IMR-90 (cell line): ENCODE measurements at regions not wholly inside any gene's neighbourhood (a gene's known extent, or its start where the extent isn't known, plus 50 kb on each side); places are given as distances from the start of the nearest gene placed in this dataset.

ENCODE experiments used
- ATAC-seq: fragments of 200-7000 bp; cut with Tn5 transposase; 2 replicates; pipeline ENCODE4 v1.9.1; 2020; ENCODE audit warnings: low read depth, mild to moderate bottlenecking, moderate library complexity
- BruUV-seq: library from RNA; stranded (reverse); fragments of 400-500 nt; replicated peaks from 2 replicates; lab custom pipeline; 2021; lab: Mats Ljungman, UMichigan
- CTCF ChIA-PET: fragments of 300-600 bp; formaldehyde crosslinking; extraction: SDS; loops from one replicate; lab custom pipeline; 2021; ENCODE audit warnings: antibody characterized with exemption; lab: Yijun Ruan, JAX
- POLR2A ChIA-PET: fragments of 300-600 bp; sonication (Branson Sonifier 250); formaldehyde crosslinking; loops from one replicate; lab custom pipeline; 2022; ENCODE audit warnings: antibody characterized with exemption; ENCODE audit not compliant: unreplicated experiment; lab: Charles Lee
- DNase-seq: peaks from one replicate; pipeline ENCODE4 v3.0.0; 2013
- H2AFZ ChIP-seq: replicated peaks from 2 replicates; pipeline ENCODE3; 2013; ENCODE audit warnings: low read length, mild to moderate bottlenecking; ENCODE audit not compliant: poor library complexity
- H2AK5ac ChIP-seq: 2 replicates; pipeline ENCODE4 v1.6.1; 2013; ENCODE audit warnings: low read depth, low read length, inconsistent platforms
- H2AK9ac ChIP-seq: replicated peaks from 2 replicates; pipeline ENCODE3; 2013; ENCODE audit warnings: mild to moderate bottlenecking, low read depth, low read length, moderate library complexity; ENCODE audit not compliant: poor library complexity
- H2BK120ac ChIP-seq: 2 replicates; pipeline ENCODE4 v1.6.1; 2013; ENCODE audit warnings: low read depth, low read length, inconsistent platforms
- H2BK15ac ChIP-seq: 3 replicates; pipeline ENCODE4 v1.6.1; 2013; ENCODE audit warnings: low read depth, low read length, inconsistent platforms
- H2BK20ac ChIP-seq: 2 replicates; pipeline ENCODE4 v1.6.1; 2013; ENCODE audit warnings: low read depth, mild to moderate bottlenecking, inconsistent platforms, low read length, moderate library complexity
- H2BK5ac ChIP-seq: 2 replicates; pipeline ENCODE4 v1.6.1; 2013; ENCODE audit warnings: mild to moderate bottlenecking, low read depth, low read length, inconsistent platforms; ENCODE audit not compliant: poor library complexity, severe bottlenecking
- H3K14ac ChIP-seq: replicated peaks from 2 replicates; pipeline ENCODE4 v1.6.1; 2013; ENCODE audit warnings: low read depth, low read length, inconsistent platforms
- H3K18ac ChIP-seq: 2 replicates; pipeline ENCODE4 v1.6.1; 2013; ENCODE audit warnings: low read depth, low read length, control low read depth
- H3K23ac ChIP-seq: 2 replicates; pipeline ENCODE4 v1.6.1; 2013; ENCODE audit warnings: low read depth, low read length, inconsistent platforms
- H3K27ac ChIP-seq: 2 replicates; pipeline ENCODE4 v1.5.1; 2013; ENCODE audit warnings: mild to moderate bottlenecking, control low read depth, low read length; ENCODE audit not compliant: insufficient read depth
- H3K27me3 ChIP-seq: 2 replicates; pipeline ENCODE4 v1.6.1; 2013; ENCODE audit warnings: low read length; ENCODE audit not compliant: control insufficient read depth, insufficient read depth
- H3K36me3 ChIP-seq: 2 replicates; pipeline ENCODE4 v1.6.1; 2013; ENCODE audit warnings: low read length, mixed read lengths; ENCODE audit not compliant: control insufficient read depth, insufficient read depth
- H3K4ac ChIP-seq: 2 replicates; pipeline ENCODE4 v1.6.1; 2013; ENCODE audit warnings: low read depth, low read length, inconsistent platforms
- H3K4me1 ChIP-seq: 2 replicates; pipeline ENCODE4 v1.6.1; 2013; ENCODE audit warnings: low read length, mixed read lengths; ENCODE audit not compliant: control insufficient read depth, insufficient read depth
- H3K4me2 ChIP-seq: 2 replicates; pipeline ENCODE4 v1.6.1; 2013; ENCODE audit warnings: low read depth, mild to moderate bottlenecking, control low read depth, low read length, moderate library complexity
- H3K4me3 ChIP-seq: 2 replicates; pipeline ENCODE4 v1.5.1; 2013; ENCODE audit warnings: low read depth, mild to moderate bottlenecking, control low read depth, low read length, moderate library complexity; ENCODE audit not compliant: insufficient read depth
- H3K56ac ChIP-seq: 2 replicates; pipeline ENCODE4 v1.6.1; 2013; ENCODE audit warnings: low read length, inconsistent platforms; ENCODE audit not compliant: insufficient read depth; ENCODE audit errors: extremely low read depth
- H3K79me1 ChIP-seq, 2 experiments: 2 replicates each; pipeline ENCODE4 v1.6.1; 2013; ENCODE audit warnings: low read length in 2 of 2, inconsistent platforms in 1 of 2, low read depth in 1 of 2
- H3K9ac ChIP-seq: 2 replicates; pipeline ENCODE4 v1.6.1; 2013; ENCODE audit warnings: low read depth, low read length, control low read depth
- H3K9me1 ChIP-seq: 2 replicates; pipeline ENCODE4 v1.6.1; 2013; ENCODE audit warnings: low read length, inconsistent platforms; ENCODE audit not compliant: insufficient read depth
- H3K9me3 ChIP-seq: 2 replicates; pipeline ENCODE4 v1.6.1; 2013; ENCODE audit warnings: low read length; ENCODE audit not compliant: control insufficient read depth, insufficient read depth
- H4K20me1 ChIP-seq: 2 replicates; pipeline ENCODE4 v1.6.1; 2013; ENCODE audit warnings: low read length, inconsistent platforms; ENCODE audit not compliant: insufficient read depth
- H4K5ac ChIP-seq: 2 replicates; pipeline ENCODE4 v1.6.1; 2013; ENCODE audit warnings: mild to moderate bottlenecking, low read depth, low read length, control low read depth
- H4K8ac ChIP-seq, 2 experiments: 2 replicates each; pipeline ENCODE4 v1.6.1; 2013; ENCODE audit warnings: low read depth in 2 of 2, low read length in 2 of 2, control low read depth in 1 of 2, inconsistent platforms in 1 of 2
- H4K91ac ChIP-seq: 2 replicates; pipeline ENCODE4 v1.6.1; 2013; ENCODE audit warnings: low read depth, low read length, inconsistent platforms; ENCODE audit not compliant: insufficient read depth
- CEBPB ChIP-seq: IDR thresholded peaks from 2 replicates; pipeline ENCODE4 v1.6.1; 2012; ENCODE audit warnings: low read depth, low read length, improper control_type of control experiment
- RCOR1 ChIP-seq: IDR thresholded peaks from 2 replicates; pipeline ENCODE4 v1.6.1; 2012; ENCODE audit warnings: mild to moderate bottlenecking, low read length, improper control_type of control experiment; ENCODE audit not compliant: insufficient replicate concordance
- SMC3 ChIP-seq: fragments of 150-350 bp; IDR thresholded peaks from 2 replicates; pipeline ENCODE4 v1.6.1; 2016; ENCODE audit warnings: low read depth, mild to moderate bottlenecking, antibody characterized with exemption, low read length, moderate library complexity
- WGBS, 2 experiments: methylation state at CpG; one replicate each; pipeline versions ENCODE4 v1.1.5 to v1.1.7; 2013; ENCODE audit warnings: missing lambda C conversion rate in 2 of 2; ENCODE audit not compliant: insufficient read length in 1 of 2; ENCODE audit errors: extremely low coverage in 2 of 2; 5-methylcytosine and 5-hydroxymethylcytosine counted together
- dilution Hi-C: fragments of 300-500 bp; cut with HindIII; formaldehyde crosslinking; loops from one replicate; pipeline ENCODE4 v1.14.3; 2018; ENCODE audit warnings: low sequenced_read_pairs; ENCODE audit not compliant: unreplicated experiment
- in situ Hi-C: fragments of 300-500 bp; cut with MboI; formaldehyde crosslinking; loops from 3 replicates; pipeline ENCODE4 v1.14.3; 2019; ENCODE audit warnings: low sequenced_read_pairs, inconsistent platforms, mixed read lengths
- intact Hi-C: fragments of 100-400 bp; cut with micrococcal nuclease; formaldehyde crosslinking; loops from 2 replicates; pipeline ENCODE4 v1.10.0; 2022

- H2AK5ac ChIP-seq: no peak overlapping the region
- H3K4me1 ChIP-seq: no peaks in the 10 kb centered on the region
- BruUV-seq: no TSS peak
- no peaks in the 10 kb centered on the region for H3K27me3 ChIP-seq
- H3K36me3 ChIP-seq: no peaks in the 10 kb centered on the region
- H3K4me2 ChIP-seq: no peak overlapping the region
- no peak overlapping the region for H3K4ac ChIP-seq
- DNase-seq: no peak
- TF ChIP-seq CEBPB (no peak), RCOR1 (no peak), SMC3 (no peak)
- intact Hi-C loops: no loop called here
- H3K9me3 ChIP-seq: peaks cover 56% of the 10 kb centered on the region
- no peaks in the 10 kb centered on the region for H4K20me1 ChIP-seq
- H3K4me3 ChIP-seq: no peak overlapping the region
- H2BK5ac ChIP-seq: no peak overlapping the region
- no peaks in the 10 kb centered on the region for H3K79me1 ChIP-seq
- WGBS, 2 experiments: 43% methylated on average over 4 of the region's 9 CpGs; no CpG with 5 or more reads in 1 of the 2 experiments
- H3K9ac ChIP-seq: no peak overlapping the region
- H2AFZ ChIP-seq: no peak overlapping the region
- no peak overlapping the region for H2BK20ac ChIP-seq
- H4K91ac ChIP-seq: no peak overlapping the region
- H3K27ac ChIP-seq: no peak overlapping the region
- H3K14ac ChIP-seq: no peak overlapping the region
- POLR2A ChIA-PET: no interaction called here
- no peak overlapping the region for H2AK9ac ChIP-seq
- H4K8ac ChIP-seq: no peak overlapping the region
- H3K56ac ChIP-seq: no peak overlapping the region
- H3K23ac ChIP-seq: no peak overlapping the region
- H2BK120ac ChIP-seq: no peak overlapping the region
- CTCF ChIA-PET: no interaction called here
- H3K9me1 ChIP-seq: no peaks in the 10 kb centered on the region
- in situ Hi-C loops: no loop called here
- dilution Hi-C loops: no loop called here
- H4K5ac ChIP-seq: no peak overlapping the region
- no peak overlapping the region for H2BK15ac ChIP-seq
- H3K18ac ChIP-seq: no peak overlapping the region
- no peak for ATAC-seq
These were observed 104.5 kb upstream of the B3GAT1 start for GRCh38 chr11:134516529-134516928.
